Ishikawa (cell line): ENCODE measurements at regions not wholly inside any gene's neighbourhood (a gene's known extent, or its start where the extent isn't known, plus 50 kb on each side); places are given as distances from the start of the nearest gene placed in this dataset.
A peak's percentile ranks its signal among the peaks of the same experiment; 100 is the strongest.

Source experiments
- CEBPB ChIP-seq: IDR thresholded peaks from 2 replicates; pipeline ENCODE4 v1.6.1; 2012
- CREB1 ChIP-seq: IDR thresholded peaks from 2 replicates; pipeline ENCODE4 v1.6.1; 2012; ENCODE audit warnings: low read depth
- EGR1 ChIP-seq: IDR thresholded peaks from 2 replicates; pipeline ENCODE4 v1.6.1; 2012
- EP300 ChIP-seq: IDR thresholded peaks from 2 replicates; pipeline ENCODE4 v1.6.1; 2012; ENCODE audit warnings: borderline replicate concordance
- FOXM1 ChIP-seq: IDR thresholded peaks from 2 replicates; pipeline ENCODE4 v1.6.1; 2012; ENCODE audit warnings: low read depth, borderline replicate concordance
- NFIC ChIP-seq: IDR thresholded peaks from 2 replicates; pipeline ENCODE4 v1.6.1; 2012
- RAD21 ChIP-seq: IDR thresholded peaks from 2 replicates; pipeline ENCODE4 v1.6.1; 2012; ENCODE audit warnings: low read depth
- TAF1 ChIP-seq: IDR thresholded peaks from 2 replicates; pipeline ENCODE4 v1.6.1; 2012; ENCODE audit warnings: low read depth, mild to moderate bottlenecking
- TCF12 ChIP-seq: IDR thresholded peaks from 2 replicates; pipeline ENCODE4 v1.6.1; 2012; ENCODE audit warnings: low read depth
- TEAD4 ChIP-seq: IDR thresholded peaks from 2 replicates; pipeline ENCODE4 v1.6.1; 2012
- YY1 ChIP-seq: IDR thresholded peaks from 2 replicates; pipeline ENCODE4 v1.6.1; 2012; ENCODE audit warnings: low read depth
- ZBTB7A ChIP-seq: IDR thresholded peaks from 2 replicates; pipeline ENCODE4 v1.6.1; 2012; ENCODE audit warnings: low read depth
- TF ChIP-seq, protein P1 (sequence below): IDR thresholded peaks from 2 replicates; pipeline ENCODE4 v1.6.1; 2012; ENCODE audit warnings: low read depth, mild to moderate bottlenecking
- TF ChIP-seq, protein P2 (sequence below): IDR thresholded peaks from 2 replicates; pipeline ENCODE4 v1.6.1; 2012
- TF ChIP-seq, protein P3 (sequence below): IDR thresholded peaks from 2 replicates; pipeline ENCODE4 v1.6.1; 2012

DNA sequence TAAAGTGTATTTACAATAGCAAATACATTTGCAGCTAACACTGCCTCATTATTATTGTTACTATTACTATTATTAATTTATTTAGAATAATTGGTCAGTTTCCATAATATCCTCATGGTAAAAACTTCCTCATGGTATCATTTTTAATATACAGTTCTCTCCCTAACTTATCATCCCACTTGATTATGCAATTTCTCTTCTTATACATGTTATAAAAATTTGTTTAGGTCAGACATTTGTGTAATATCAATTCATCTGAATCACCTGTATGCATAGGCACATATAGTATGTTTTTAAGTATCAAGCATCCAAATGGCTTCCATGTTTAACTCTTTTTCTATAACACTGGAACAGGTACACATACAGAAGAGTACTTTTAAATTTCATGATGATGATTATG, 210.8 kb upstream of the STARD13 start:
- TF ChIP-seq TAF1, result no peak
- TF ChIP-seq TEAD4, result no peak
- TF ChIP-seq EGR1, result no peak
- no peak for TF ChIP-seq ZBTB7A
- TF ChIP-seq CEBPB, result peak; percentile 61; the same call in 1 of the 2 replicates
- no peak for TF ChIP-seq RAD21
- no peak for TF ChIP-seq FOXM1
- TF ChIP-seq YY1, result no peak

DNA sequence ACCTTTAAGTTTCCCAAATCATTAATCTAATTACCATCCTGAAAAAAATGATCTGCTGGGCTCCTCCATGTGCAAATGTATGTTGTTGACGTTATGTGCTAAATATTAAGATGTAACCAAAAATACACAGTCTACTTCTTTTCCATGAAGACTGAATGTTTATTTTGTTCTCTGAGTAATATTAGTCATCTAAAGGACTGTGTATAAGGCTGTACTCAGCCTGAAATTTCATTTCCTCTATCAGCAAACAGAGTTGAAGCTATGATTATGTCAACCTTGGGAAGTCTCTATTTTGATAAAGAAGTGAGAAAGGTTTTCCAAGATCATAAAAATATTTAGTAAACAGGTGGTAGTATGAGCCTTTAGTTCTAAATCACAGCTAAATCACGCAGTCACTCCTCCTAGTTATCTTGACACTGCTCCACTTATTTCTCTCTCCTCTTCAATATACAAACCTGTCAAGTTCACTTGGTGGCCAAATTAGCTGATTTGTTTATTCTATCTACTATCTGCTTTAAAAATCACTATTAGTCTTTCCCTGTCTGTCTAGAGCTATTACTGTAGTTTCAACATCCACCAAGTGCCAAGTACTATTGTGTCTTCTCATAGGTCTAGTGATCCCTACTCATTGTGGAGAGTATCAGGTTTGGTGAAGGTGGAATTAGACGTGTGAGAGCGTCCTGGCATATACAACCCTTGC, 211.7 kb upstream of the STARD13 start:
- TF ChIP-seq TEAD4, result no peak
- TF ChIP-seq, protein P1, sequence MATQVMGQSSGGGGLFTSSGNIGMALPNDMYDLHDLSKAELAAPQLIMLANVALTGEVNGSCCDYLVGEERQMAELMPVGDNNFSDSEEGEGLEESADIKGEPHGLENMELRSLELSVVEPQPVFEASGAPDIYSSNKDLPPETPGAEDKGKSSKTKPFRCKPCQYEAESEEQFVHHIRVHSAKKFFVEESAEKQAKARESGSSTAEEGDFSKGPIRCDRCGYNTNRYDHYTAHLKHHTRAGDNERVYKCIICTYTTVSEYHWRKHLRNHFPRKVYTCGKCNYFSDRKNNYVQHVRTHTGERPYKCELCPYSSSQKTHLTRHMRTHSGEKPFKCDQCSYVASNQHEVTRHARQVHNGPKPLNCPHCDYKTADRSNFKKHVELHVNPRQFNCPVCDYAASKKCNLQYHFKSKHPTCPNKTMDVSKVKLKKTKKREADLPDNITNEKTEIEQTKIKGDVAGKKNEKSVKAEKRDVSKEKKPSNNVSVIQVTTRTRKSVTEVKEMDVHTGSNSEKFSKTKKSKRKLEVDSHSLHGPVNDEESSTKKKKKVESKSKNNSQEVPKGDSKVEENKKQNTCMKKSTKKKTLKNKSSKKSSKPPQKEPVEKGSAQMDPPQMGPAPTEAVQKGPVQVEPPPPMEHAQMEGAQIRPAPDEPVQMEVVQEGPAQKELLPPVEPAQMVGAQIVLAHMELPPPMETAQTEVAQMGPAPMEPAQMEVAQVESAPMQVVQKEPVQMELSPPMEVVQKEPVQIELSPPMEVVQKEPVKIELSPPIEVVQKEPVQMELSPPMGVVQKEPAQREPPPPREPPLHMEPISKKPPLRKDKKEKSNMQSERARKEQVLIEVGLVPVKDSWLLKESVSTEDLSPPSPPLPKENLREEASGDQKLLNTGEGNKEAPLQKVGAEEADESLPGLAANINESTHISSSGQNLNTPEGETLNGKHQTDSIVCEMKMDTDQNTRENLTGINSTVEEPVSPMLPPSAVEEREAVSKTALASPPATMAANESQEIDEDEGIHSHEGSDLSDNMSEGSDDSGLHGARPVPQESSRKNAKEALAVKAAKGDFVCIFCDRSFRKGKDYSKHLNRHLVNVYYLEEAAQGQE, result no peak
- no peak for TF ChIP-seq EP300
- TF ChIP-seq RAD21, result no peak
- TF ChIP-seq, protein P2, sequence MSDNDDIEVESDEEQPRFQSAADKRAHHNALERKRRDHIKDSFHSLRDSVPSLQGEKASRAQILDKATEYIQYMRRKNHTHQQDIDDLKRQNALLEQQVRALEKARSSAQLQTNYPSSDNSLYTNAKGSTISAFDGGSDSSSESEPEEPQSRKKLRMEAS, result no peak
- TF ChIP-seq, protein P3, sequence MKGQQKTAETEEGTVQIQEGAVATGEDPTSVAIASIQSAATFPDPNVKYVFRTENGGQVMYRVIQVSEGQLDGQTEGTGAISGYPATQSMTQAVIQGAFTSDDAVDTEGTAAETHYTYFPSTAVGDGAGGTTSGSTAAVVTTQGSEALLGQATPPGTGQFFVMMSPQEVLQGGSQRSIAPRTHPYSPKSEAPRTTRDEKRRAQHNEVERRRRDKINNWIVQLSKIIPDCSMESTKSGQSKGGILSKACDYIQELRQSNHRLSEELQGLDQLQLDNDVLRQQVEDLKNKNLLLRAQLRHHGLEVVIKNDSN, result no peak
- TF ChIP-seq CREB1, result no peak
- no peak for TF ChIP-seq CEBPB
- no peak for TF ChIP-seq ZBTB7A
- no peak for TF ChIP-seq NFIC
- TF ChIP-seq YY1, result no peak
- no peak for TF ChIP-seq TCF12
- TF ChIP-seq FOXM1, result no peak
- TF ChIP-seq TAF1, result no peak
- no peak for TF ChIP-seq EGR1

DNA sequence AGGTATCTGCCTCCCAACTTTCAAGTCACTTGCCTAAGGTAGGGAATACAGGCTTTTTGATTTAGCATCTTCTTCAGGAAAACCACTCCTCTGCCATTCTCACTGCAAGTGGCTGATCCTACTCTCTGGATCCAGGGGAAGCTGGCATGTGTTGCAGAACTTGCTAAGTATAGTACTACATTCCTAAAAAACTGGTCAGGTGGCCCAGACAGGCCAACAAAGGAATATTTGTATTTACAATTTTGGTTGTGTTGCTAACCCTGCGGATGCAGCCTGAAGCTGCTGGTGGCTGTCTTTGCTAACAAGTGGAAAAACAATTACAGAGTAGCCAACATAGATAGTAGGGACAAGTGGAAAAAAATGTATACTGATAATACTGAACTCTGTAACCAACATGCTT, 222.5 kb upstream of the STARD13 start:
- no peak for TF ChIP-seq EP300
- no peak for TF ChIP-seq TEAD4
- TF ChIP-seq TCF12, result no peak
- TF ChIP-seq TAF1, result no peak

- no peak for TF ChIP-seq TAF1
- no peak for TF ChIP-seq CREB1
- TF ChIP-seq, protein P1, result no peak
- no peak for TF ChIP-seq ZBTB7A
- no peak for TF ChIP-seq EP300
- no peak for TF ChIP-seq TCF12
- TF ChIP-seq, protein P2, result no peak
- no peak for TF ChIP-seq EGR1
- TF ChIP-seq CEBPB, result no peak
- TF ChIP-seq, protein P3, result no peak
- no peak for TF ChIP-seq YY1
- no peak for TF ChIP-seq RAD21
- TF ChIP-seq TEAD4, result no peak
- TF ChIP-seq NFIC, result no peak
- no peak for TF ChIP-seq FOXM1
Observed at GRCh38 chr13:33509642-33510229, 224.2 kb upstream of the STARD13 start.

GRCh38 chr13:33510350-33510970, 224.9 kb upstream of the STARD13 start:
- no peak for TF ChIP-seq EGR1
